Tibial nerve (tissue), 3 donors: ENCODE measurements at regions not wholly inside any gene's neighbourhood (a gene's known extent, or its start where the extent isn't known, plus 50 kb on each side); places are given as distances from the start of the nearest gene placed in this dataset.

Experiments used
- CTCF ChIP-seq, 5 experiments: fragments of 200-600 bp in 3 of 5; fragments of 450-650 bp in 2 of 5; sonication (generic) in 3 of 5; IDR thresholded peaks; one replicate each; pipeline ENCODE4 v1.5.1; 2016 to 2019; ENCODE audit warnings: antibody characterized with exemption in 5 of 5, mild to moderate bottlenecking in 3 of 5, moderate library complexity in 2 of 5
- POLR2A ChIP-seq, 2 donors: fragments of 450-650 bp; IDR thresholded peaks; one replicate each; pipeline ENCODE4 v1.6.1; 2017; ENCODE audit warnings: antibody characterized with exemption in 2 of 2, mild to moderate bottlenecking in 2 of 2, moderate library complexity in 2 of 2

DNA sequence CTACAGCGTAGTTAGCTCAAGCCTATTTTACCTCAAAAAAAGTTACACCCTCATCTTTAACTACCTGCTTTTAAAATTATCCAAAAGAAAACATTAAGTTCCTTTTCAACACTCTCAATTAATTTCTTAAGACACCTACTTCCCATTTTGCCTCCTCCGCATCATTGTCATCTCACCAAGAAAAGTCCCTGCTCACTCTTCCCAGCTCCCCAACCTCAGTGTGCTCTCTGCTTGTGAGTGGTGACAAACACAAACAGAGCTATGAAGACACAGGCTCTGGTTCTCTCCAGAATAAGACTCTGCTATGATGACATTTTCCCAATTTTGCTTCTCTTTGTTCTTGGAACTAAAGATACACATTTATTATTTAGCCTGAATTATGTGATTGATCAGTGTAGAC, 385.1 kb upstream of the HTR2A start:
- no peak for TF ChIP-seq POLR2A (IDR thresholded peaks at IDR 0.05)
- TF ChIP-seq CTCF (IDR thresholded peaks at IDR 0.05): no peak
